Brain microvascular endothelial cell (primary cell): ENCODE measurements at regions not wholly inside any gene's neighbourhood (a gene's known extent, or its start where the extent isn't known, plus 50 kb on each side); places are given as distances from the start of the nearest gene placed in this dataset.

Experiments used
- DNase-seq: peaks from one replicate; pipeline ENCODE4 v3.0.0-alpha.2; 2020
- H3K27ac ChIP-seq: fragments of 250-450 bp; sonication (Bioruptor Pico); 2 replicates; pipeline ENCODE4 v1.5.1; 2020; ENCODE audit warnings: mild to moderate bottlenecking, moderate library complexity
- H3K27me3 ChIP-seq: fragments of 250-450 bp; sonication (Bioruptor Pico); replicated peaks from 2 replicates; pipeline ENCODE4 v1.5.1; 2020; ENCODE audit warnings: mild to moderate bottlenecking
- H3K36me3 ChIP-seq: fragments of 250-450 bp; sonication (Bioruptor Pico); replicated peaks from 2 replicates; pipeline ENCODE4 v1.5.1; 2020; ENCODE audit warnings: mild to moderate bottlenecking
- H3K4me3 ChIP-seq: 2 replicates; pipeline ENCODE4 v1.5.1; 2011; ENCODE audit warnings: low read depth, mild to moderate bottlenecking, control low read depth, low read length, moderate library complexity
- in situ Hi-C: cut with HindIII; loops from 2 replicates; pipeline ENCODE4 v1.10.0; 2017; ENCODE audit warnings: low sequenced_read_pairs, low pct_ligation_motif_present
- TF ChIP-seq, protein P1 (sequence below): IDR thresholded peaks from 2 replicates; pipeline ENCODE4 v1.5.1; 2011; ENCODE audit warnings: low read depth, mild to moderate bottlenecking, moderate library complexity, low read length, control low read depth, inconsistent platforms; ENCODE audit errors: missing control alignments

DNA sequence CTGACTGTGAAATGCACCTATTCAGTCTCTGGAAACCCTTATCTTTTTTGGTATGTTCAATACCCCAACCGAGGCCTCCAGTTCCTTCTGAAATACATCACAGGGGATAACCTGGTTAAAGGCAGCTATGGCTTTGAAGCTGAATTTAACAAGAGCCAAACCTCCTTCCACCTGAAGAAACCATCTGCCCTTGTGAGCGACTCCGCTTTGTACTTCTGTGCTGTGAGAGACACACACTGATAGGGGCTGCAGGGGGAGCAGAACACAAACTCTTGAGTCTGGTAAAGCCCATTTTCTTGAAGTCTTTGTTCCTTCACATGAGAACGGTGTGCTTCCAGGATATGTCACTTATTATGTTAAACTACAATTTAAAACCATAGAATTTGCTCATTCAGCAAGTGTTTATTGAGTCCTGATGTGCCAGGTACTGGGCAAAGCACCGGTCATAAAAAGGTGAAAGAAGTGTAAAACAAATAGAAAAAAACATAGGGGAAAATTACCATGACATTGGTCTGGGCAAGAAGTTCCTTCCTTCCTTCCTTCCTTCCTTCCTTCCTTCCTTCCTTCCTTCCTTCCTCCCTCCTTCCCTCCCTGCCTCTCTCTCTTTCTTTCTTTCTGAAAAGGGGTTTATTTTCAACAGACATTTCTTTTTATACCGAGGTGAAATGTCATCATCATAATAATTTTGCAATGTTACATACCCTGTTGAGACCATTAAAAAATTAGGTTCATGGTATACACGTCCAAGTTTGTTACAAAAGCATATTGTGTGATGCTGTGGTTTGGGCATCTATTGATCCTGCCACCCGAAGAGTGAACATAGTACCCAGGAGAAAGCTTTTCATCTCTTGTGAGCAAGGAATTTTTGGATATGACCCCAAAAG is 50.7 kb upstream of the OR4E1 start:
- TF ChIP-seq, protein P1, sequence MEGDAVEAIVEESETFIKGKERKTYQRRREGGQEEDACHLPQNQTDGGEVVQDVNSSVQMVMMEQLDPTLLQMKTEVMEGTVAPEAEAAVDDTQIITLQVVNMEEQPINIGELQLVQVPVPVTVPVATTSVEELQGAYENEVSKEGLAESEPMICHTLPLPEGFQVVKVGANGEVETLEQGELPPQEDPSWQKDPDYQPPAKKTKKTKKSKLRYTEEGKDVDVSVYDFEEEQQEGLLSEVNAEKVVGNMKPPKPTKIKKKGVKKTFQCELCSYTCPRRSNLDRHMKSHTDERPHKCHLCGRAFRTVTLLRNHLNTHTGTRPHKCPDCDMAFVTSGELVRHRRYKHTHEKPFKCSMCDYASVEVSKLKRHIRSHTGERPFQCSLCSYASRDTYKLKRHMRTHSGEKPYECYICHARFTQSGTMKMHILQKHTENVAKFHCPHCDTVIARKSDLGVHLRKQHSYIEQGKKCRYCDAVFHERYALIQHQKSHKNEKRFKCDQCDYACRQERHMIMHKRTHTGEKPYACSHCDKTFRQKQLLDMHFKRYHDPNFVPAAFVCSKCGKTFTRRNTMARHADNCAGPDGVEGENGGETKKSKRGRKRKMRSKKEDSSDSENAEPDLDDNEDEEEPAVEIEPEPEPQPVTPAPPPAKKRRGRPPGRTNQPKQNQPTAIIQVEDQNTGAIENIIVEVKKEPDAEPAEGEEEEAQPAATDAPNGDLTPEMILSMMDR, result no peak
- Histone ChIP-seq H3K27me3 (no peaks in the 10 kb centered on the region), H3K4me3 (no peak overlapping the region), H3K36me3 (no peaks in the 10 kb centered on the region), H3K27ac (no peak overlapping the region)
- no peak for DNase-seq
- in situ Hi-C loops, result no loop called here

DNA sequence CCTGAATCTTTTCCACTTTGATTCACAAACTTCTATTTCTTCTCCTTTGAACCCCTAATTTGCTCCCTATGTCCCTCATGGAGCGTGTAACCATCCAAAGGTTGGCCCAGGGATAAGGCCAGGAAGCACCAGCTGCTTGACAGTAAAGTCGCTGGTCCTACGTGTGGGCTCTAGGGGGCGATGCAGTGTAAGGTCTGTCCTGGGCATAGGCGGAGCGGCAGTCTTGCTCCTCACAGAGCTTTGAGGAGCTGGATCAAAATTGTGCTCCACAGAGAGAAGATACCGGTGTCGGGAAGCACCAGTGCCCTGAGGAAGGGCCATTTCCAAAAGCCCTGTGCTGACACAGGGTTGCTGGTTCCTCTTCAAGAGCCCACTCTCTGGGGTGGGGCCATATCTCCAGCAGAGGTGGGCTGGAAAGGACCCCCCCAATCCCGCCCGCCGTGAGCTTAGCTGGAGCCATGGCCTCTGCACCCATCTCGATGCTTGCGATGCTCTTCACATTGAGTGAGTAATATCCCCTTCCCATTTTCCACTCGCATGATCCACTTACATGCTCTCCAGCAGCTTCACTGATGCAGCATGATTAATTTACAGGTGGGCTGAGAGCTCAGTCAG is 49.9 kb upstream of the OR4E1 start:
- Histone ChIP-seq H3K27ac (no peak overlapping the region), H3K36me3 (no peaks in the 10 kb centered on the region), H3K27me3 (no peaks in the 10 kb centered on the region), H3K4me3 (no peak overlapping the region)
- TF ChIP-seq, protein P1, result peak; percentile 54
- DNase-seq, result no peak
- in situ Hi-C loops, result no loop called here
